HCT116 (cell line): ENCODE measurements at regions not wholly inside any gene's neighbourhood (a gene's known extent, or its start where the extent isn't known, plus 50 kb on each side); places are given as distances from the start of the nearest gene placed in this dataset.

Experiments
- ATAC-seq: fragments of 200-7000 bp; cut with Tn5 transposase; 2 replicates; pipeline ENCODE4 v1.9.1; 2020; ENCODE audit warnings: mild to moderate bottlenecking, moderate library complexity
- BruUV-seq: library from RNA; stranded (reverse); fragments of 400-500 nt; replicated peaks from 2 replicates; lab custom pipeline; 2021; lab: Mats Ljungman, UMichigan
- CTCF ChIA-PET: fragments of 300-600 bp; sonication (Branson Sonifier 250); formaldehyde crosslinking; loops from one replicate; lab custom pipeline; 2021; ENCODE audit warnings: antibody characterized with exemption; lab: Charles Lee
- POLR2A ChIA-PET: fragments of 300-600, 350-600 bp; sonication (Branson Sonifier 250); formaldehyde crosslinking; loops from one replicate; lab custom pipeline; 2021; ENCODE audit warnings: antibody characterized with exemption; lab: Charles Lee
- RAD21 ChIA-PET, 2 experiments: fragments of 300-600 bp; sonication (Branson Sonifier 250); formaldehyde crosslinking; loops; one replicate each; lab custom pipeline; 2023; ENCODE audit warnings: low total read pairs in 2 of 2; ENCODE audit not compliant: uncharacterized antibody in 2 of 2, unreplicated experiment in 2 of 2, low non-redundant PET in 1 of 2; lab: Charles Lee
- DNase-seq: peaks from one replicate; pipeline ENCODE4 v3.0.0-alpha.2; 2010; ENCODE audit warnings: low read depth, low spot score
- H2AFZ ChIP-seq: fragments of 200-600 bp; shearing (Covaris generic), sonication (generic); 2 replicates; pipeline ENCODE4 v1.6.1; 2017; ENCODE audit warnings: low read depth, mixed run types, mixed read lengths, antibody characterized with exemption, low read length; ENCODE audit not compliant: poor library complexity, severe bottlenecking
- H3K27ac ChIP-seq: 2 replicates; pipeline ENCODE4 v1.5.1; 2012; ENCODE audit warnings: low read depth, low read length
- H3K27me3 ChIP-seq: fragments of 200-600 bp; sonication (generic); 2 replicates; pipeline ENCODE4 v1.6.1; 2016; ENCODE audit warnings: mixed run types, low read length, mixed read lengths; ENCODE audit not compliant: insufficient read depth
- H3K36me3 ChIP-seq, 2 experiments: fragments of 200-500 bp in 1 of 2; fragments of 200-600 bp in 1 of 2; sonication (Bioruptor generic) in 1 of 2; sonication (generic) in 1 of 2; 2 replicates each; pipeline versions ENCODE4 v1.5.1 to v1.6.1; 2014 to 2016; ENCODE audit warnings: low read length in 2 of 2, inconsistent platforms in 1 of 2, mixed read lengths in 1 of 2, mixed run types in 1 of 2; ENCODE audit not compliant: insufficient read depth in 2 of 2, control insufficient read depth in 1 of 2
- H3K4me1 ChIP-seq, 2 experiments: fragments of 200-600 bp in 1 of 2; sonication (generic) in 1 of 2; 2 replicates each; pipeline versions ENCODE4 v1.5.1 to v1.6.1; 2012 to 2017; ENCODE audit warnings: low read length in 2 of 2, inconsistent platforms in 1 of 2, mild to moderate bottlenecking in 1 of 2, mixed read lengths in 1 of 2, mixed run types in 1 of 2, moderate library complexity in 1 of 2; ENCODE audit not compliant: insufficient read depth in 2 of 2, control insufficient read depth in 1 of 2
- H3K4me2 ChIP-seq: fragments of 200-600 bp; sonication (generic); 2 replicates; pipeline ENCODE4 v1.6.1; 2017; ENCODE audit warnings: mixed run types, low read length, mixed read lengths
- H3K4me3 ChIP-seq, 2 experiments: fragments of 200-600 bp in 1 of 2; sonication (generic) in 1 of 2; replicated peaks in 1 of 2; 2 replicates each; pipeline ENCODE4 v1.5.1; 2011 to 2016; ENCODE audit warnings: low read length in 2 of 2, control low read depth in 1 of 2, low read depth in 1 of 2, mild to moderate bottlenecking in 1 of 2, mixed read lengths in 1 of 2, mixed run types in 1 of 2
- H3K79me2 ChIP-seq: fragments of 200-600 bp; sonication (generic); 2 replicates; pipeline ENCODE4 v1.6.1; 2017; ENCODE audit warnings: mild to moderate bottlenecking, mixed run types, low read length, moderate library complexity, mixed read lengths; ENCODE audit not compliant: insufficient read depth
- H3K9ac ChIP-seq: fragments of 200-600 bp; sonication (generic); 2 replicates; pipeline ENCODE4 v1.6.1; 2016; ENCODE audit warnings: low read length, mixed read lengths
- H3K9me2 ChIP-seq: fragments of 200-600 bp; sonication (generic), shearing (Covaris generic); 2 replicates; pipeline ENCODE4 v1.6.1; 2017; ENCODE audit warnings: mixed run types, mild to moderate bottlenecking, moderate library complexity; ENCODE audit not compliant: insufficient read depth
- H3K9me3 ChIP-seq, 2 experiments: fragments of 200-500 bp in 1 of 2; fragments of 200-600 bp in 1 of 2; sonication (Bioruptor generic) in 1 of 2; sonication (generic) in 1 of 2; 2 replicates each; pipeline ENCODE4 v1.6.1; 2014 to 2017; ENCODE audit warnings: low read length in 2 of 2, mixed read lengths in 2 of 2, inconsistent platforms in 1 of 2, low read depth in 1 of 2, mild to moderate bottlenecking in 1 of 2, mixed run types in 1 of 2, moderate library complexity in 1 of 2; ENCODE audit not compliant: control insufficient read depth in 1 of 2, insufficient read depth in 1 of 2
- H4K20me1 ChIP-seq: fragments of 200-600 bp; sonication (generic), shearing (Covaris generic); 2 replicates; pipeline ENCODE4 v1.6.1; 2017; ENCODE audit warnings: mixed run types, mild to moderate bottlenecking, moderate library complexity; ENCODE audit not compliant: insufficient read depth
- CBX3 ChIP-seq: IDR thresholded peaks from 2 replicates; pipeline ENCODE4 v1.6.1; 2012; ENCODE audit warnings: low read depth
- CEBPB ChIP-seq: IDR thresholded peaks from 2 replicates; pipeline ENCODE4 v1.6.1; 2012; ENCODE audit warnings: low read depth
- CTCF ChIP-seq, 3 experiments: fragments of 200-600 bp in 1 of 3; sonication (generic) in 1 of 3; IDR thresholded peaks in 2 of 3; conservative IDR thresholded peaks in 1 of 3; 2 replicates each; pipeline ENCODE4 v1.5.1; 2012 to 2017; ENCODE audit warnings: low read depth in 2 of 3, low read length in 2 of 3, antibody characterized with exemption in 1 of 3, borderline replicate concordance in 1 of 3, control low read depth in 1 of 3, mild to moderate bottlenecking in 1 of 3, mixed read lengths in 1 of 3, mixed run types in 1 of 3, moderate library complexity in 1 of 3; ENCODE audit not compliant: insufficient read depth in 1 of 3
- EGR1 ChIP-seq: IDR thresholded peaks from 2 replicates; pipeline ENCODE4 v1.6.1; 2012; ENCODE audit warnings: low read depth
- ELF1 ChIP-seq: IDR thresholded peaks from 2 replicates; pipeline ENCODE4 v1.6.1; 2012; ENCODE audit warnings: low read depth, borderline replicate concordance
- EZH2 ChIP-seq: fragments of 200-600 bp; sonication (generic); IDR thresholded peaks from 2 replicates; pipeline ENCODE4 v1.6.1; 2017; ENCODE audit warnings: antibody characterized with exemption, mixed run types
- EZH2phosphoT487 ChIP-seq: fragments of 200-600 bp; IDR thresholded peaks from 2 replicates; pipeline ENCODE4 v1.6.1; 2018; ENCODE audit warnings: antibody characterized with exemption, borderline replicate concordance
- FOSL1 ChIP-seq: IDR thresholded peaks from 2 replicates; pipeline ENCODE4 v1.6.1; 2012; ENCODE audit warnings: low read depth
- JUND ChIP-seq: IDR thresholded peaks from 2 replicates; pipeline ENCODE4 v1.6.1; 2012
- MAX ChIP-seq: IDR thresholded peaks from 2 replicates; pipeline ENCODE4 v1.6.1; 2012
- POLR2A ChIP-seq: IDR thresholded peaks from 2 replicates; pipeline ENCODE4 v1.7.0; 2011; ENCODE audit warnings: borderline replicate concordance; ENCODE audit not compliant: insufficient read depth, insufficient read length; ENCODE audit errors: extremely low read depth
- SIN3A ChIP-seq: IDR thresholded peaks from 2 replicates; pipeline ENCODE4 v1.6.1; 2012; ENCODE audit warnings: low read depth
- SP1 ChIP-seq: IDR thresholded peaks from 2 replicates; pipeline ENCODE4 v1.6.1; 2012; ENCODE audit warnings: low read depth
- SRF ChIP-seq: IDR thresholded peaks from 2 replicates; pipeline ENCODE4 v1.6.1; 2012; ENCODE audit warnings: low read depth
- YY1 ChIP-seq: IDR thresholded peaks from 2 replicates; pipeline ENCODE4 v1.6.1; 2011; ENCODE audit warnings: low read length, low read depth, moderate library complexity, mild to moderate bottlenecking; ENCODE audit not compliant: insufficient replicate concordance; ENCODE audit errors: extremely low read depth
- ZFX ChIP-seq: fragments of 450-650 bp; IDR thresholded peaks from 2 replicates; pipeline ENCODE4 v1.6.1; 2017
- ZNF274 ChIP-seq: fragments of 200-500 bp; sonication (Bioruptor generic); IDR thresholded peaks from 2 replicates; pipeline ENCODE4 v1.6.1; 2014; ENCODE audit warnings: mild to moderate bottlenecking, low read depth, low read length, inconsistent platforms
- intact Hi-C: fragments of 100-400 bp; cut with micrococcal nuclease; formaldehyde crosslinking; loops from 2 replicates; pipeline ENCODE4 v1.10.0; 2022
- TF ChIP-seq, protein P1 (sequence below): IDR thresholded peaks from 2 replicates; pipeline ENCODE4 v1.6.1; 2012
- TF ChIP-seq, protein P2 (sequence below): IDR thresholded peaks from 2 replicates; pipeline ENCODE4 v1.6.1; 2012; ENCODE audit warnings: low read depth
- TF ChIP-seq, protein P3 (sequence below): IDR thresholded peaks from 2 replicates; pipeline ENCODE4 v1.6.1; 2011; ENCODE audit warnings: mild to moderate bottlenecking, low read length, moderate library complexity; ENCODE audit not compliant: insufficient replicate concordance; ENCODE audit errors: extremely low read depth

- intact Hi-C loops = no loop called here
- ChIA-PET RAD21 (no interaction called here), POLR2A (no interaction called here), CTCF (no interaction called here)
- DNase-seq = no peak
- H3K36me3 ChIP-seq = no peaks in the 10 kb centered on the region
- H3K4me3 ChIP-seq = no peak overlapping the region
- H3K27ac ChIP-seq = no peak overlapping the region
- H3K9me2 ChIP-seq = no peaks in the 10 kb centered on the region
- no peaks in the 10 kb centered on the region for H3K4me1 ChIP-seq
- no TSS peak for BruUV-seq
- no peak overlapping the region for H3K9ac ChIP-seq
- no peaks in the 10 kb centered on the region for H3K79me2 ChIP-seq
- TF ChIP-seq SRF (no peak), ELF1 (no peak), SIN3A (no peak), ZNF274 (no peak), CEBPB (no peak), CBX3 (no peak), YY1 (no peak), ZFX (no peak), SP1 (no peak), EZH2 (no peak), FOSL1 (no peak), MAX (no peak), POLR2A (no peak), EZH2phosphoT487 (no peak), CTCF (IDR thresholded peaks at IDR 0.05 in 2 of 3, conservative IDR thresholded peaks at IDR 0.05 in 1 of 3; ENCODE audit: borderline replicate concordance in 1 of 3, insufficient read depth in 1 of 3, low read depth in 2 of 3, low read length in 2 of 3) (no peak), JUND (no peak), EGR1 (no peak)
- TF ChIP-seq, protein P1, sequence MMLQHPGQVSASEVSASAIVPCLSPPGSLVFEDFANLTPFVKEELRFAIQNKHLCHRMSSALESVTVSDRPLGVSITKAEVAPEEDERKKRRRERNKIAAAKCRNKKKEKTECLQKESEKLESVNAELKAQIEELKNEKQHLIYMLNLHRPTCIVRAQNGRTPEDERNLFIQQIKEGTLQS = no peak
- TF ChIP-seq, protein P2, sequence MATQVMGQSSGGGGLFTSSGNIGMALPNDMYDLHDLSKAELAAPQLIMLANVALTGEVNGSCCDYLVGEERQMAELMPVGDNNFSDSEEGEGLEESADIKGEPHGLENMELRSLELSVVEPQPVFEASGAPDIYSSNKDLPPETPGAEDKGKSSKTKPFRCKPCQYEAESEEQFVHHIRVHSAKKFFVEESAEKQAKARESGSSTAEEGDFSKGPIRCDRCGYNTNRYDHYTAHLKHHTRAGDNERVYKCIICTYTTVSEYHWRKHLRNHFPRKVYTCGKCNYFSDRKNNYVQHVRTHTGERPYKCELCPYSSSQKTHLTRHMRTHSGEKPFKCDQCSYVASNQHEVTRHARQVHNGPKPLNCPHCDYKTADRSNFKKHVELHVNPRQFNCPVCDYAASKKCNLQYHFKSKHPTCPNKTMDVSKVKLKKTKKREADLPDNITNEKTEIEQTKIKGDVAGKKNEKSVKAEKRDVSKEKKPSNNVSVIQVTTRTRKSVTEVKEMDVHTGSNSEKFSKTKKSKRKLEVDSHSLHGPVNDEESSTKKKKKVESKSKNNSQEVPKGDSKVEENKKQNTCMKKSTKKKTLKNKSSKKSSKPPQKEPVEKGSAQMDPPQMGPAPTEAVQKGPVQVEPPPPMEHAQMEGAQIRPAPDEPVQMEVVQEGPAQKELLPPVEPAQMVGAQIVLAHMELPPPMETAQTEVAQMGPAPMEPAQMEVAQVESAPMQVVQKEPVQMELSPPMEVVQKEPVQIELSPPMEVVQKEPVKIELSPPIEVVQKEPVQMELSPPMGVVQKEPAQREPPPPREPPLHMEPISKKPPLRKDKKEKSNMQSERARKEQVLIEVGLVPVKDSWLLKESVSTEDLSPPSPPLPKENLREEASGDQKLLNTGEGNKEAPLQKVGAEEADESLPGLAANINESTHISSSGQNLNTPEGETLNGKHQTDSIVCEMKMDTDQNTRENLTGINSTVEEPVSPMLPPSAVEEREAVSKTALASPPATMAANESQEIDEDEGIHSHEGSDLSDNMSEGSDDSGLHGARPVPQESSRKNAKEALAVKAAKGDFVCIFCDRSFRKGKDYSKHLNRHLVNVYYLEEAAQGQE = no peak
- TF ChIP-seq, protein P3, sequence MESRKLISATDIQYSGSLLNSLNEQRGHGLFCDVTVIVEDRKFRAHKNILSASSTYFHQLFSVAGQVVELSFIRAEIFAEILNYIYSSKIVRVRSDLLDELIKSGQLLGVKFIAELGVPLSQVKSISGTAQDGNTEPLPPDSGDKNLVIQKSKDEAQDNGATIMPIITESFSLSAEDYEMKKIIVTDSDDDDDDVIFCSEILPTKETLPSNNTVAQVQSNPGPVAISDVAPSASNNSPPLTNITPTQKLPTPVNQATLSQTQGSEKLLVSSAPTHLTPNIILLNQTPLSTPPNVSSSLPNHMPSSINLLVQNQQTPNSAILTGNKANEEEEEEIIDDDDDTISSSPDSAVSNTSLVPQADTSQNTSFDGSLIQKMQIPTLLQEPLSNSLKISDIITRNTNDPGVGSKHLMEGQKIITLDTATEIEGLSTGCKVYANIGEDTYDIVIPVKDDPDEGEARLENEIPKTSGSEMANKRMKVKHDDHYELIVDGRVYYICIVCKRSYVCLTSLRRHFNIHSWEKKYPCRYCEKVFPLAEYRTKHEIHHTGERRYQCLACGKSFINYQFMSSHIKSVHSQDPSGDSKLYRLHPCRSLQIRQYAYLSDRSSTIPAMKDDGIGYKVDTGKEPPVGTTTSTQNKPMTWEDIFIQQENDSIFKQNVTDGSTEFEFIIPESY = no peak
- H2AFZ ChIP-seq = no peak overlapping the region
- H3K4me2 ChIP-seq = no peak overlapping the region
- H3K9me3 ChIP-seq = no peaks in the 10 kb centered on the region
- peaks cover 10% of the 10 kb centered on the region; the same call in 1 of the 2 replicates for H3K27me3 ChIP-seq
- ATAC-seq = no peak
- H4K20me1 ChIP-seq = no peaks in the 10 kb centered on the region
Measured at GRCh38 chr2:18238209-18238608, 322.2 kb downstream of the RDH14 start.
